GM12878 (cell line): ENCODE measurements at regions not wholly inside any gene's neighbourhood (a gene's known extent, or its start where the extent isn't known, plus 50 kb on each side); places are given as distances from the start of the nearest gene placed in this dataset.

Experiments used
- ATAC-seq: fragments of 200-7000 bp; cut with Tn5 transposase; 3 replicates; pipeline ENCODE4 v1.9.1; 2020; ENCODE audit warnings: mild to moderate bottlenecking, moderate library complexity
- BruUV-seq: library from RNA; stranded (reverse); fragments of 400-500 nt; replicated peaks from 2 replicates; lab custom pipeline; 2021; lab: Mats Ljungman, UMichigan
- CTCF ChIA-PET: fragments of 300-600 bp; sonication (Branson Sonifier 250); formaldehyde crosslinking; extraction: SDS; loops from one replicate; lab custom pipeline; 2021; ENCODE audit warnings: inconsistent platforms; lab: Yijun Ruan, JAX
- POLR2A ChIA-PET: fragments of 350-600 bp; formaldehyde crosslinking; extraction: SDS; loops from one replicate; lab custom pipeline; 2021; ENCODE audit warnings: inconsistent platforms; lab: Charles Lee
- RAD21 ChIA-PET: fragments of 300-600 bp; sonication (Branson Sonifier 250); formaldehyde crosslinking; loops from one replicate; lab custom pipeline; 2023; ENCODE audit warnings: antibody characterized with exemption; ENCODE audit not compliant: unreplicated experiment; lab: Charles Lee
- SMC1A ChIA-PET: fragments of 300-600 bp; sonication (Branson Sonifier 250); formaldehyde crosslinking; loops from one replicate; lab custom pipeline; 2023; ENCODE audit not compliant: unreplicated experiment, uncharacterized antibody; lab: Charles Lee
- DNase-seq: peaks from one replicate; pipeline ENCODE4 v3.0.0-alpha.2; 2011; ENCODE audit warnings: low read depth, low spot score
- FAIRE-seq: peaks from 3 replicates; lab custom pipeline; 2011; peaks lifted over from hg19 to GRCh38; lab: Jason Lieb, UNC
- H2AFZ ChIP-seq: 2 replicates; pipeline ENCODE4 v1.6.0; 2011; ENCODE audit warnings: low read depth, low read length, control low read depth; ENCODE audit not compliant: control insufficient read depth
- H3K27ac ChIP-seq: 2 replicates; pipeline ENCODE4 v1.5.1; 2011; ENCODE audit warnings: control low read depth; ENCODE audit not compliant: control insufficient read depth, insufficient read depth
- H3K27me3 ChIP-seq, 2 experiments: replicated peaks in 1 of 2; 2 replicates each; pipeline versions ENCODE4 v1.6.0 to v1.6.1; 2011; ENCODE audit warnings: low read length in 1 of 2; ENCODE audit not compliant: control insufficient read depth in 2 of 2, insufficient read depth in 2 of 2
- H3K36me3 ChIP-seq, 2 experiments: 2 replicates each; pipeline ENCODE4 v1.5.1; 2011; ENCODE audit warnings: low read length in 1 of 2; ENCODE audit not compliant: control insufficient read depth in 2 of 2, insufficient read depth in 2 of 2
- H3K4me1 ChIP-seq: 2 replicates; pipeline ENCODE4 v1.6.1; 2011; ENCODE audit warnings: mild to moderate bottlenecking, low read length, moderate library complexity, mixed read lengths; ENCODE audit not compliant: control insufficient read depth, insufficient read depth
- H3K4me2 ChIP-seq: 2 replicates; pipeline ENCODE4 v1.6.0; 2011; ENCODE audit warnings: control low read depth; ENCODE audit not compliant: control insufficient read depth, insufficient read depth
- H3K4me3 ChIP-seq: fragments of 200-600 bp; sonication (generic); 2 replicates; pipeline ENCODE4 v1.5.1; 2016
- H3K79me2 ChIP-seq: 2 replicates; pipeline ENCODE4 v1.6.0; 2011; ENCODE audit warnings: low read length; ENCODE audit not compliant: control insufficient read depth, insufficient read depth
- H3K9ac ChIP-seq: 2 replicates; pipeline ENCODE4 v1.8.0; 2011; ENCODE audit warnings: low read length, control low read depth, mixed read lengths; ENCODE audit not compliant: control insufficient read depth, insufficient read depth
- H3K9me3 ChIP-seq: replicated peaks from 3 replicates; pipeline ENCODE4 v1.5.1; 2011; ENCODE audit warnings: mild to moderate bottlenecking, low read length; ENCODE audit not compliant: control insufficient read depth, insufficient read depth
- H4K20me1 ChIP-seq: 2 replicates; pipeline ENCODE4 v1.6.0; 2011; ENCODE audit not compliant: control insufficient read depth, insufficient read depth
- ETV6 ChIP-seq, 2 experiments: fragments of 450-650 bp in 1 of 2; IDR thresholded peaks in 1 of 2; conservative IDR thresholded peaks in 1 of 2; 2 replicates each; pipeline ENCODE4 v1.6.1; 2014; ENCODE audit warnings: antibody characterized with exemption in 1 of 2, borderline replicate concordance in 1 of 2, low read depth in 1 of 2, mild to moderate bottlenecking in 1 of 2, moderate library complexity in 1 of 2
- HDGF ChIP-seq: fragments of 450-650 bp; IDR thresholded peaks from 2 replicates; pipeline ENCODE4 v1.6.1; 2016; ENCODE audit warnings: antibody characterized with exemption
- IKZF2 ChIP-seq, 2 experiments: fragments of 450-650 bp; IDR thresholded peaks; 2 replicates each; pipeline ENCODE4 v1.6.1; 2017; ENCODE audit warnings: mild to moderate bottlenecking in 2 of 2, moderate library complexity in 2 of 2
- SP1 ChIP-seq: IDR thresholded peaks from one replicate; pipeline ENCODE4 v1.6.1; 2011; ENCODE audit warnings: low read depth, low read length
- WGBS: methylation state at CpG from one replicate; pipeline ENCODE4 v1.1.6; 2016; ENCODE audit warnings: low lambda C conversion rate; ENCODE audit not compliant: insufficient replicate concordance, insufficient coverage; ENCODE audit errors: missing lambda C conversion rate; 5-methylcytosine and 5-hydroxymethylcytosine counted together
- in situ Hi-C: fragments of 300-500 bp; cut with MboI; formaldehyde crosslinking; loops from 9 replicates; pipeline ENCODE4 v1.14.3; 2018; ENCODE audit warnings: mixed read lengths
- intact Hi-C: fragments of 100-400 bp; cut with micrococcal nuclease; formaldehyde crosslinking; loops from one replicate; pipeline ENCODE4 v1.14.2; 2022; ENCODE audit not compliant: unreplicated experiment
- TF ChIP-seq, protein P1 (sequence below): fragments of 450-650 bp; formaldehyde crosslinking; IDR thresholded peaks from 2 replicates; pipeline ENCODE4 v1.4.0; 2020; ENCODE audit warnings: mild to moderate bottlenecking, moderate library complexity
- TF ChIP-seq, protein P2 (sequence below): IDR thresholded peaks from 2 replicates; pipeline ENCODE4 v1.6.1; 2011; ENCODE audit warnings: borderline replicate concordance, low read depth, mild to moderate bottlenecking, moderate library complexity, mixed read lengths, low read length; ENCODE audit not compliant: insufficient read depth; ENCODE audit errors: extremely low read length
- TF ChIP-seq, protein P3 (sequence below): fragments of 450-650 bp; formaldehyde crosslinking; IDR thresholded peaks from 2 replicates; pipeline ENCODE4 v1.4.0; 2022; ENCODE audit warnings: mild to moderate bottlenecking, moderate library complexity

DNA sequence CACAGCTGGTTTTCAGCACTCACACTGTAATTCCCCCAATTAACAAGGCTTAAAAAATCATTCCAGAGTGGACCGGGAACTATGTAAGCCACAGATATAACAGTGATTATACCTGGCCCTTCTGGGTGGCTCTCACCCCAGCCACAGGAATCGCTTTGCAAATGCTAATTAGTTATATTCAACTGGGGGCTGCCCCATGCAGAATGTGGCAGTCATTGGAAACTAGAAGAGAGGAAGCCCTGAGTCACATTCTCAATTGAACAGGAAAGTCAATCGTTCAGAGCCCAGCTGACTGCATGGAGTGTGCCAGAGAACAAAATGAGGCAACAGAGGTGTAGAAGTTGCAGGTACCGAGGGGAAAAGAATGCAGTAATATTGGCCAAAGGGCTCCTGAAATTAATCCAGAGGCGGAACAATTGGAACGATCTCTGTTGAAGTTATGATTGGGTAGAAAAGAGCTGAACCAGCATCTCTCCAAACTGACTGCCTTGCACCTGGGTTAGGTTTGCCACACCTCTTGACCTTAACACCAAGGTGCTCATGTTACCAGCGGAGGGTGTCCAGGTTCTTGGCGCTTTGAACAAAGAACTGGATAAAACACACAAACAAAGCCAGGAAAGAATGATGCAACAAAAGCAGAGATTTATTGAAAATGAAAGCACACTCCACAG lies 909.7 kb upstream of the AUTS2 start:
- WGBS: 33% methylated on average over 8 of the region's 8 CpGs

More for the DNA sequence above, 909.7 kb upstream of the AUTS2 start:
- no peak overlapping the region for H3K27ac ChIP-seq
- no peak overlapping the region for H2AFZ ChIP-seq
- H3K9ac ChIP-seq: no peak overlapping the region
- H3K9me3 ChIP-seq: no peaks in the 10 kb centered on the region; the same call in 2 of the 3 replicates
- no peak overlapping the region for H3K4me3 ChIP-seq
- in situ Hi-C loops: no loop called here
- no peak for ATAC-seq
- no peaks in the 10 kb centered on the region for H3K79me2 ChIP-seq
- POLR2A ChIA-PET: no interaction called here
- FAIRE-seq: no peak
- DNase-seq: no peak
- CTCF ChIA-PET: no interaction called here
- TF ChIP-seq SP1 (no peak), ETV6 (conservative IDR thresholded peaks at IDR 0.05 in 1 of 2, IDR thresholded peaks at IDR 0.05 in 1 of 2; ENCODE audit: borderline replicate concordance in 1 of 2, low read depth in 1 of 2) (no peak), IKZF2 (IDR thresholded peaks at IDR 0.05) (no peak), HDGF (no peak)
- TF ChIP-seq, protein P1, sequence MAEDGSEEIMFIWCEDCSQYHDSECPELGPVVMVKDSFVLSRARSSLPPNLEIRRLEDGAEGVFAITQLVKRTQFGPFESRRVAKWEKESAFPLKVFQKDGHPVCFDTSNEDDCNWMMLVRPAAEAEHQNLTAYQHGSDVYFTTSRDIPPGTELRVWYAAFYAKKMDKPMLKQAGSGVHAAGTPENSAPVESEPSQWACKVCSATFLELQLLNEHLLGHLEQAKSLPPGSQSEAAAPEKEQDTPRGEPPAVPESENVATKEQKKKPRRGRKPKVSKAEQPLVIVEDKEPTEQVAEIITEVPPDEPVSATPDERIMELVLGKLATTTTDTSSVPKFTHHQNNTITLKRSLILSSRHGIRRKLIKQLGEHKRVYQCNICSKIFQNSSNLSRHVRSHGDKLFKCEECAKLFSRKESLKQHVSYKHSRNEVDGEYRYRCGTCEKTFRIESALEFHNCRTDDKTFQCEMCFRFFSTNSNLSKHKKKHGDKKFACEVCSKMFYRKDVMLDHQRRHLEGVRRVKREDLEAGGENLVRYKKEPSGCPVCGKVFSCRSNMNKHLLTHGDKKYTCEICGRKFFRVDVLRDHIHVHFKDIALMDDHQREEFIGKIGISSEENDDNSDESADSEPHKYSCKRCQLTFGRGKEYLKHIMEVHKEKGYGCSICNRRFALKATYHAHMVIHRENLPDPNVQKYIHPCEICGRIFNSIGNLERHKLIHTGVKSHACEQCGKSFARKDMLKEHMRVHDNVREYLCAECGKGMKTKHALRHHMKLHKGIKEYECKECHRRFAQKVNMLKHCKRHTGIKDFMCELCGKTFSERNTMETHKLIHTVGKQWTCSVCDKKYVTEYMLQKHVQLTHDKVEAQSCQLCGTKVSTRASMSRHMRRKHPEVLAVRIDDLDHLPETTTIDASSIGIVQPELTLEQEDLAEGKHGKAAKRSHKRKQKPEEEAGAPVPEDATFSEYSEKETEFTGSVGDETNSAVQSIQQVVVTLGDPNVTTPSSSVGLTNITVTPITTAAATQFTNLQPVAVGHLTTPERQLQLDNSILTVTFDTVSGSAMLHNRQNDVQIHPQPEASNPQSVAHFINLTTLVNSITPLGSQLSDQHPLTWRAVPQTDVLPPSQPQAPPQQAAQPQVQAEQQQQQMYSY: no peak
- TF ChIP-seq, protein P2, sequence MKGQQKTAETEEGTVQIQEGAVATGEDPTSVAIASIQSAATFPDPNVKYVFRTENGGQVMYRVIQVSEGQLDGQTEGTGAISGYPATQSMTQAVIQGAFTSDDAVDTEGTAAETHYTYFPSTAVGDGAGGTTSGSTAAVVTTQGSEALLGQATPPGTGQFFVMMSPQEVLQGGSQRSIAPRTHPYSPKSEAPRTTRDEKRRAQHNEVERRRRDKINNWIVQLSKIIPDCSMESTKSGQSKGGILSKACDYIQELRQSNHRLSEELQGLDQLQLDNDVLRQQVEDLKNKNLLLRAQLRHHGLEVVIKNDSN: no peak
- TF ChIP-seq, protein P3, sequence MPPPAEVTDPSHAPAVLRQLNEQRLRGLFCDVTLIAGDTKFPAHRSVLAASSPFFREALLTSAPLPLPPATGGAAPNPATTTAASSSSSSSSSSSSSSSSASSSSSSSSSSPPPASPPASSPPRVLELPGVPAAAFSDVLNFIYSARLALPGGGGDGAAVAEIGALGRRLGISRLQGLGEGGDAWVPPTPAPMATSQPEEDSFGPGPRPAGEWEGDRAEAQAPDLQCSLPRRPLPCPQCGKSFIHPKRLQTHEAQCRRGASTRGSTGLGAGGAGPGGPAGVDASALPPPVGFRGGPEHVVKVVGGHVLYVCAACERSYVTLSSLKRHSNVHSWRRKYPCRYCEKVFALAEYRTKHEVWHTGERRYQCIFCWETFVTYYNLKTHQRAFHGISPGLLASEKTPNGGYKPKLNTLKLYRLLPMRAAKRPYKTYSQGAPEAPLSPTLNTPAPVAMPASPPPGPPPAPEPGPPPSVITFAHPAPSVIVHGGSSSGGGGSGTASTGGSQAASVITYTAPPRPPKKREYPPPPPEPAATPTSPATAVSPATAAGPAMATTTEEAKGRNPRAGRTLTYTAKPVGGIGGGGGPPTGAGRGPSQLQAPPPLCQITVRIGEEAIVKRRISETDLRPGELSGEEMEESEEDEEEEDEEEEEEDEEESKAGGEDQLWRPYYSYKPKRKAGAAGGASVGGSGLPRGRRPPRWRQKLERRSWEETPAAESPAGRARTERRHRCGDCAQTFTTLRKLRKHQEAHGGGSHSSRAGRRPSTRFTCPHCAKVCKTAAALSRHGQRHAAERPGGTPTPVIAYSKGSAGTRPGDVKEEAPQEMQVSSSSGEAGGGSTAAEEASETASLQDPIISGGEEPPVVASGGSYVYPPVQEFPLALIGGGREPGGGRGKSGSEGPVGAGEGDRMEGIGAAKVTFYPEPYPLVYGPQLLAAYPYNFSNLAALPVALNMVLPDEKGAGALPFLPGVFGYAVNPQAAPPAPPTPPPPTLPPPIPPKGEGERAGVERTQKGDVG (CRISPR knock-in tag): no peak
- intact Hi-C loops: no loop called here
- H3K4me2 ChIP-seq: no peak overlapping the region
- BruUV-seq: no TSS peak
- no peaks in the 10 kb centered on the region for H4K20me1 ChIP-seq
- no peaks in the 10 kb centered on the region for H3K36me3 ChIP-seq
- no peaks in the 10 kb centered on the region for H3K4me1 ChIP-seq
- SMC1A ChIA-PET: no interaction called here
- RAD21 ChIA-PET: no interaction called here
- no peaks in the 10 kb centered on the region for H3K27me3 ChIP-seq
